ENCODE measurements at regions not wholly inside any gene's neighbourhood (a gene's known extent, or its start where the extent isn't known, plus 50 kb on each side); places are given as distances from the start of the nearest gene placed in this dataset.

DNA sequence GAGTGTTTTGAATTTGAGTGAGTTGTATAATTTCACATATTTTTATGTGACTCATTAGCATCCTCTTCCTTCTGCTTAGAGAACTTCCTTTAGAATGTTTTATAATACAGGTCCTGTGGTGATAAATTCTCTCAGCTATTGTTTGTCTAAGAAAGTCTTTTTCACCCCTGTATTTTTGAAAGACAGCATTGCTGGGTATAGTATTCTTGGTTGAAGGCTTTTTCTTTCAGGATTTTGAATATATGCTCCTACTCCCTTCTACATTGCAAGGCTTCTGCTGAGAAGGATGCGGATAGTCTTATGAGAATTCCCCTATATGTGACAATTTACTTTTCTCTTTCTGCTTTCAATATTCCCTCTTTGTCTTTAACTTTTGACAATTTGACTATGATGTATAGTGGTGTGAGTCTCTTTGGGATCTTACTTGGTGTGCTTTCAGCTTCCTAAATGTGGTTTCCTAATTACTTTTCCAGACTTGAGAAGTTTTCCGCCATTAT, 118.9 kb upstream of the HMGA2 start:
- TF ChIP-seq EP300 (IDR thresholded peaks at IDR 0.05; ENCODE audit: borderline replicate concordance) (no peak), TAF1 (IDR thresholded peaks at IDR 0.05; ENCODE audit: low read depth) (no peak)

GRCh38 chr12:65707051-65707450, 117.2 kb upstream of the HMGA2 start:
- TF ChIP-seq ZBTB7A (IDR thresholded peaks at IDR 0.05; ENCODE audit: low read depth) (no peak), EGR1 (IDR thresholded peaks at IDR 0.05) (no peak), TCF12 (IDR thresholded peaks at IDR 0.05; ENCODE audit: low read depth) (no peak), CREB1 (IDR thresholded peaks at IDR 0.05; ENCODE audit: low read depth) (no peak), MAX (IDR thresholded peaks at IDR 0.05) (no peak), CEBPB (IDR thresholded peaks at IDR 0.05) (no peak), FOXM1 (IDR thresholded peaks at IDR 0.05; ENCODE audit: borderline replicate concordance, low read depth) (no peak), EP300 (IDR thresholded peaks at IDR 0.05; ENCODE audit: borderline replicate concordance) (no peak), RAD21 (IDR thresholded peaks at IDR 0.05; ENCODE audit: low read depth) (no peak), TAF1 (IDR thresholded peaks at IDR 0.05; ENCODE audit: low read depth) (no peak), USF1 (IDR thresholded peaks at IDR 0.05) (no peak), NFIC (IDR thresholded peaks at IDR 0.05) (no peak), YY1 (IDR thresholded peaks at IDR 0.05; ENCODE audit: low read depth) (no peak), TEAD4 (IDR thresholded peaks at IDR 0.05) (no peak)
- TF ChIP-seq, protein P1, sequence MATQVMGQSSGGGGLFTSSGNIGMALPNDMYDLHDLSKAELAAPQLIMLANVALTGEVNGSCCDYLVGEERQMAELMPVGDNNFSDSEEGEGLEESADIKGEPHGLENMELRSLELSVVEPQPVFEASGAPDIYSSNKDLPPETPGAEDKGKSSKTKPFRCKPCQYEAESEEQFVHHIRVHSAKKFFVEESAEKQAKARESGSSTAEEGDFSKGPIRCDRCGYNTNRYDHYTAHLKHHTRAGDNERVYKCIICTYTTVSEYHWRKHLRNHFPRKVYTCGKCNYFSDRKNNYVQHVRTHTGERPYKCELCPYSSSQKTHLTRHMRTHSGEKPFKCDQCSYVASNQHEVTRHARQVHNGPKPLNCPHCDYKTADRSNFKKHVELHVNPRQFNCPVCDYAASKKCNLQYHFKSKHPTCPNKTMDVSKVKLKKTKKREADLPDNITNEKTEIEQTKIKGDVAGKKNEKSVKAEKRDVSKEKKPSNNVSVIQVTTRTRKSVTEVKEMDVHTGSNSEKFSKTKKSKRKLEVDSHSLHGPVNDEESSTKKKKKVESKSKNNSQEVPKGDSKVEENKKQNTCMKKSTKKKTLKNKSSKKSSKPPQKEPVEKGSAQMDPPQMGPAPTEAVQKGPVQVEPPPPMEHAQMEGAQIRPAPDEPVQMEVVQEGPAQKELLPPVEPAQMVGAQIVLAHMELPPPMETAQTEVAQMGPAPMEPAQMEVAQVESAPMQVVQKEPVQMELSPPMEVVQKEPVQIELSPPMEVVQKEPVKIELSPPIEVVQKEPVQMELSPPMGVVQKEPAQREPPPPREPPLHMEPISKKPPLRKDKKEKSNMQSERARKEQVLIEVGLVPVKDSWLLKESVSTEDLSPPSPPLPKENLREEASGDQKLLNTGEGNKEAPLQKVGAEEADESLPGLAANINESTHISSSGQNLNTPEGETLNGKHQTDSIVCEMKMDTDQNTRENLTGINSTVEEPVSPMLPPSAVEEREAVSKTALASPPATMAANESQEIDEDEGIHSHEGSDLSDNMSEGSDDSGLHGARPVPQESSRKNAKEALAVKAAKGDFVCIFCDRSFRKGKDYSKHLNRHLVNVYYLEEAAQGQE (IDR thresholded peaks at IDR 0.05; ENCODE audit: low read depth) = no peak

- TF ChIP-seq MAX (IDR thresholded peaks at IDR 0.05) = no peak
- TF ChIP-seq USF1 (IDR thresholded peaks at IDR 0.05) = no peak
- TF ChIP-seq TEAD4 (IDR thresholded peaks at IDR 0.05) = no peak
- no peak for TF ChIP-seq ZBTB7A (IDR thresholded peaks at IDR 0.05; ENCODE audit: low read depth)
- TF ChIP-seq FOXM1 (IDR thresholded peaks at IDR 0.05; ENCODE audit: borderline replicate concordance, low read depth) = no peak
- no peak for TF ChIP-seq EP300 (IDR thresholded peaks at IDR 0.05; ENCODE audit: borderline replicate concordance)
- TF ChIP-seq TAF1 (IDR thresholded peaks at IDR 0.05; ENCODE audit: low read depth) = no peak
- TF ChIP-seq CREB1 (IDR thresholded peaks at IDR 0.05; ENCODE audit: low read depth) = no peak
- no peak for TF ChIP-seq YY1 (IDR thresholded peaks at IDR 0.05; ENCODE audit: low read depth)
- TF ChIP-seq, protein P1 (IDR thresholded peaks at IDR 0.05; ENCODE audit: low read depth) = no peak
- TF ChIP-seq RAD21 (IDR thresholded peaks at IDR 0.05; ENCODE audit: low read depth) = no peak
- no peak for TF ChIP-seq EGR1 (IDR thresholded peaks at IDR 0.05)
- no peak for TF ChIP-seq NFIC (IDR thresholded peaks at IDR 0.05)
- TF ChIP-seq CEBPB (IDR thresholded peaks at IDR 0.05) = no peak
- no peak for TF ChIP-seq TCF12 (IDR thresholded peaks at IDR 0.05; ENCODE audit: low read depth)
These were observed 111.9 kb upstream of the HMGA2 start for GRCh38 chr12:65712260-65713004.

DNA sequence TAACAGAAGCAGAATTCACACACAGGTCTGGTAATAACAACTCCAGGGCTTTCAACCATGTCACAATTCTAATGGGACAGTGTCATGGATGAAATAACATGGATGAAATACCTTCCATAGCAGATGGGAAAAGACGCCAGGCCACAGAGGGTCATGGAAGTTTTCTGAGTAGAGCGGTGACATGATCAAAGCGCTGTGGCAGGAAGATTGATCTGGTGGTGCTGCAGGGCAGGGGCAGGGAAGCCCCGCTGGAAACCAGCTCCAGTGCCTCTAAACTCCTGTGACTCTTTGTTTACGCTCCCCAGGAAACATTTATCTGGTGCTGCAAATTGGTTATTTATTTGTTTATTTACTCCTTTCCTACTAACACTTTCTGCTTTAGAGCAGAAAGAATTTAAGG, 108.3 kb upstream of the HMGA2 start:
- TF ChIP-seq EGR1 (IDR thresholded peaks at IDR 0.05) (no peak), MAX (IDR thresholded peaks at IDR 0.05) (no peak), NFIC (IDR thresholded peaks at IDR 0.05) (no peak), TAF1 (IDR thresholded peaks at IDR 0.05; ENCODE audit: low read depth) (no peak), YY1 (IDR thresholded peaks at IDR 0.05; ENCODE audit: low read depth) (no peak), CREB1 (IDR thresholded peaks at IDR 0.05; ENCODE audit: low read depth) (no peak), CEBPB (IDR thresholded peaks at IDR 0.05) (no peak), RAD21 (IDR thresholded peaks at IDR 0.05; ENCODE audit: low read depth) (no peak), USF1 (IDR thresholded peaks at IDR 0.05) (no peak), ZBTB7A (IDR thresholded peaks at IDR 0.05; ENCODE audit: low read depth) (no peak), TEAD4 (IDR thresholded peaks at IDR 0.05) (no peak)
- TF ChIP-seq, protein P1 (IDR thresholded peaks at IDR 0.05; ENCODE audit: low read depth) = no peak

All from Ishikawa (cell line).